ENCODE measurements at regions not wholly inside any gene's neighbourhood (a gene's known extent, or its start where the extent isn't known, plus 50 kb on each side); places are given as distances from the start of the nearest gene placed in this dataset.

- no peaks in the 10 kb centered on the region for H3K27me3 Mint-ChIP-seq (ENCODE audit: unreplicated experiment)
- H3K36me3 Mint-ChIP-seq (ENCODE audit: insufficient read depth, unreplicated experiment): peaks cover 3% of the 10 kb centered on the region
- DNase-seq: no peak
- intact Hi-C loops (cut with micrococcal nuclease; ENCODE audit: unreplicated experiment): no loop called here
- H3K4me1 Mint-ChIP-seq (ENCODE audit: low read depth, unreplicated experiment): peaks cover 9% of the 10 kb centered on the region
- CTCF ChIA-PET: interaction anchor here (0.7 kb wide), 1 partner anchor 51 kb away, joined by 4 read pairs; no protein-coding TSS in a partner anchor
- H3K9me3 Mint-ChIP-seq (ENCODE audit: low read depth, unreplicated experiment): no peaks in the 10 kb centered on the region
- no peak overlapping the region for H3K4me3 Mint-ChIP-seq (ENCODE audit: low read depth, unreplicated experiment)
- no peak overlapping the region for H3K27ac Mint-ChIP-seq (ENCODE audit: unreplicated experiment)
- TF ChIP-seq, protein P1, sequence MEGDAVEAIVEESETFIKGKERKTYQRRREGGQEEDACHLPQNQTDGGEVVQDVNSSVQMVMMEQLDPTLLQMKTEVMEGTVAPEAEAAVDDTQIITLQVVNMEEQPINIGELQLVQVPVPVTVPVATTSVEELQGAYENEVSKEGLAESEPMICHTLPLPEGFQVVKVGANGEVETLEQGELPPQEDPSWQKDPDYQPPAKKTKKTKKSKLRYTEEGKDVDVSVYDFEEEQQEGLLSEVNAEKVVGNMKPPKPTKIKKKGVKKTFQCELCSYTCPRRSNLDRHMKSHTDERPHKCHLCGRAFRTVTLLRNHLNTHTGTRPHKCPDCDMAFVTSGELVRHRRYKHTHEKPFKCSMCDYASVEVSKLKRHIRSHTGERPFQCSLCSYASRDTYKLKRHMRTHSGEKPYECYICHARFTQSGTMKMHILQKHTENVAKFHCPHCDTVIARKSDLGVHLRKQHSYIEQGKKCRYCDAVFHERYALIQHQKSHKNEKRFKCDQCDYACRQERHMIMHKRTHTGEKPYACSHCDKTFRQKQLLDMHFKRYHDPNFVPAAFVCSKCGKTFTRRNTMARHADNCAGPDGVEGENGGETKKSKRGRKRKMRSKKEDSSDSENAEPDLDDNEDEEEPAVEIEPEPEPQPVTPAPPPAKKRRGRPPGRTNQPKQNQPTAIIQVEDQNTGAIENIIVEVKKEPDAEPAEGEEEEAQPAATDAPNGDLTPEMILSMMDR (IDR thresholded peaks at IDR 0.05; ENCODE audit: unreplicated experiment): no peak
- BruUV-seq (replicated peaks): no TSS peak
These were observed 138.9 kb upstream of the HAAO start for GRCh38 chr2:42931146-42931817.

GRCh38 chr2:42930025-42930581 lies 137.7 kb upstream of the HAAO start:
- Mint-ChIP-seq H3K27ac (ENCODE audit: unreplicated experiment) (no peak overlapping the region), H3K4me1 (ENCODE audit: low read depth, unreplicated experiment) (peaks cover 20% of the 10 kb centered on the region), H3K9me3 (ENCODE audit: low read depth, unreplicated experiment) (no peaks in the 10 kb centered on the region), H3K36me3 (ENCODE audit: insufficient read depth, unreplicated experiment) (peaks cover 3% of the 10 kb centered on the region), H3K4me3 (ENCODE audit: low read depth, unreplicated experiment) (no peak overlapping the region), H3K27me3 (ENCODE audit: unreplicated experiment) (no peaks in the 10 kb centered on the region)
- TF ChIP-seq, protein P1 (IDR thresholded peaks at IDR 0.05; ENCODE audit: unreplicated experiment): no peak
- CTCF ChIA-PET: no interaction called here
- no peak for DNase-seq
- intact Hi-C loops (cut with micrococcal nuclease; ENCODE audit: unreplicated experiment): no loop called here
- BruUV-seq (replicated peaks): no TSS peak

DNA sequence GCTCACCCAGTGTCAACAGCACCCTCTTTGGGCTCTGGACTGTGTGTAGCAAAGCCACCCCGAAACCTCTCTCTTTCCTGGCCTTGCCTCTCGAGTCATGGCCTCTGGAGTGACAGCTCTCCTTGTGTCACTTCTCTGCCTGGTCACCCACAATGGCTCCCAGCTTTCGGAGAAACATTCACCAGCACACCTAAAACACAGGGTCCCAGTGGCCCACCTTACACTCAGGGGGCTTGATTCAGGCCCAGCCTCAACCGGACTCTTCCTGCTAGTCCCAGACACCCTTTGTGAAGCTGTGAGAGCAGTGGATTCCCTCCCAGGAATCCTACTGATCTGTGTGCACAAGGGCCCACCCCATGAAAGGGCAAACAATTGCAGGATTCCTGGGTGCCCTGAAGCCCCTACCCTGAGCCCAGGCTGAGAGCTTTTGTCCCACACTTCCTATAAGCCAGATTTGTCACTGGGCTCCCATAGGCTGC lies 137.2 kb upstream of the HAAO start:
- no TSS peak for BruUV-seq (replicated peaks)
- Mint-ChIP-seq H3K27me3 (ENCODE audit: unreplicated experiment) (no peaks in the 10 kb centered on the region), H3K36me3 (ENCODE audit: insufficient read depth, unreplicated experiment) (peaks cover 3% of the 10 kb centered on the region), H3K9me3 (ENCODE audit: low read depth, unreplicated experiment) (no peaks in the 10 kb centered on the region), H3K4me3 (ENCODE audit: low read depth, unreplicated experiment) (no peak overlapping the region), H3K27ac (ENCODE audit: unreplicated experiment) (no peak overlapping the region), H3K4me1 (ENCODE audit: low read depth, unreplicated experiment) (peaks cover 25% of the 10 kb centered on the region)
- no peak for DNase-seq
- CTCF ChIA-PET: no interaction called here
- TF ChIP-seq, protein P1 (IDR thresholded peaks at IDR 0.05; ENCODE audit: unreplicated experiment): no peak
- intact Hi-C loops (cut with micrococcal nuclease; ENCODE audit: unreplicated experiment): no loop called here

DNA sequence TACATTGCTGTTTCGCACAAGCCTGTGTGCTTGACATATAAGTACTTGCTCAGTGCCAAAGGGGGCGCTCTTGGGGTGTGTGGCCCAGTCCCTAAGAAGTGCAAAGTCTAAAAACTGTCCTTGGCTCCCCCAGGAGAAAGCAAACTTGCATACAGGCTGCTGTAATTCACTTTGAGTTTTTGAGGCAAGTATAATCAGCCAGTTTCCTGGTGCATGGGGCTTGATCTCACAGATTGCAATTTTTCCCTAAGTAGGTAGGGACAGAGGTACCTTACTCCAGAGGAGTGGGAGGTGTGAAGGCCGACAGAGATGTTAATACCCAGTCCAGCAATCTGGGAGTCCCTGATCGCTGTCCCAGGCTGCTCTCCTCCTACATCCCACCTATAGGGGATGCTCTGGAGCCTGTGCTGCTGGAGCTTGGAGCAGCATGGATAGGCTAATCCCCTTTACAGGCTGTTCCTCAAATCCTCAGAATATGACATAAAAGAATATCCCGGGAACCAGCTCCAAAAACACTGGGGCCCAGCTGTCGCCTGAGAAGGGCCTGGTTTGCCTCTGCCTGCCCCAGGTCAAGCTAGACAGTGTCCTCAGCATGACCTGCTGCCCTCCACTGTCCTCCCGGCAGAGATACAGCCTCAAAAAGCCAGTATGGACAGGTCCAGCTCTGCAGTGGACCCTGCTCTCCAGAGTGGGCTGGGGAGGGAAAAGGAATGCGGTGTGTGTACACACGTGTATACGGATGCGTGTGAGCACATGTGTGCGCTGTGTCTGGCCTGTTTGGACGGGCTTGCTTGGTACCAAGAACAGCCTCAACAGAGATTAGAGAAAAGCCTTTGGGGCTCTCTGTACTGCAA lies 136.5 kb upstream of the HAAO start:
- TF ChIP-seq, protein P1 (IDR thresholded peaks at IDR 0.05; ENCODE audit: unreplicated experiment): peak; percentile 30
- no peaks in the 10 kb centered on the region for H3K27me3 Mint-ChIP-seq (ENCODE audit: unreplicated experiment)
- intact Hi-C loops (cut with micrococcal nuclease; ENCODE audit: unreplicated experiment): no loop called here
- BruUV-seq (replicated peaks): no TSS peak
- H3K4me1 Mint-ChIP-seq (ENCODE audit: low read depth, unreplicated experiment): peaks cover 29% of the 10 kb centered on the region
- H3K4me3 Mint-ChIP-seq (ENCODE audit: low read depth, unreplicated experiment): no peak overlapping the region
- H3K27ac Mint-ChIP-seq (ENCODE audit: unreplicated experiment): no peak overlapping the region
- no peaks in the 10 kb centered on the region for H3K9me3 Mint-ChIP-seq (ENCODE audit: low read depth, unreplicated experiment)
- DNase-seq: no peak
- peaks cover 2% of the 10 kb centered on the region for H3K36me3 Mint-ChIP-seq (ENCODE audit: insufficient read depth, unreplicated experiment)
- CTCF ChIA-PET: no interaction called here

Measured in Calu3 (cell line).